H9 (cell line): ENCODE measurements at regions not wholly inside any gene's neighbourhood (a gene's known extent, or its start where the extent isn't known, plus 50 kb on each side); places are given as distances from the start of the nearest gene placed in this dataset.

Source experiments
- DNase-seq: peaks from one replicate; pipeline ENCODE4 v3.0.0-alpha.2; 2017
- H2AFZ ChIP-seq: one replicate; pipeline ENCODE4 v1.6.1; 2013; ENCODE audit warnings: mild to moderate bottlenecking, low read length, control low read depth, moderate library complexity
- H2AK5ac ChIP-seq: 2 replicates; pipeline ENCODE4 v1.6.1; 2013; ENCODE audit warnings: low read length, control low read depth, mixed read lengths; ENCODE audit not compliant: insufficient read length
- H2BK120ac ChIP-seq: one replicate; pipeline ENCODE4 v1.6.1; 2013; ENCODE audit warnings: low read depth, mild to moderate bottlenecking, low read length, control low read depth, inconsistent platforms; ENCODE audit not compliant: poor library complexity, severe bottlenecking
- H2BK12ac ChIP-seq: 2 replicates; pipeline ENCODE4 v1.6.1; 2013; ENCODE audit warnings: low read length, control low read depth, mixed read lengths, low read depth; ENCODE audit not compliant: insufficient read length
- H2BK15ac ChIP-seq: 2 replicates; pipeline ENCODE4 v1.6.1; 2013; ENCODE audit warnings: low read depth, low read length, control low read depth
- H2BK20ac ChIP-seq: one replicate; pipeline ENCODE4 v1.6.1; 2013; ENCODE audit warnings: low read depth, mild to moderate bottlenecking, low read length, control low read depth, inconsistent platforms; ENCODE audit not compliant: poor library complexity, severe bottlenecking
- H2BK5ac ChIP-seq: 2 replicates; pipeline ENCODE4 v1.6.1; 2013; ENCODE audit warnings: low read length, control low read depth, mixed read lengths; ENCODE audit not compliant: insufficient read length
- H3K14ac ChIP-seq: 2 replicates; pipeline ENCODE4 v1.6.1; 2013; ENCODE audit warnings: low read length, control low read depth; ENCODE audit not compliant: insufficient read depth
- H3K18ac ChIP-seq: 2 replicates; pipeline ENCODE4 v1.6.1; 2013; ENCODE audit warnings: low read depth, mild to moderate bottlenecking, mixed read lengths, low read length, control low read depth; ENCODE audit not compliant: insufficient read length
- H3K23ac ChIP-seq: 2 replicates; pipeline ENCODE4 v1.6.1; 2013; ENCODE audit warnings: low read length, control low read depth, mixed read lengths, low read depth; ENCODE audit not compliant: insufficient read length
- H3K23me2 ChIP-seq: 2 replicates; pipeline ENCODE4 v1.6.1; 2013; ENCODE audit warnings: low read depth, mild to moderate bottlenecking, mixed read lengths, low read length, control low read depth; ENCODE audit not compliant: insufficient read length, poor library complexity, severe bottlenecking
- H3K27ac ChIP-seq: 2 replicates; pipeline ENCODE4 v1.5.1; 2013; ENCODE audit warnings: low read length, control low read depth, mixed read lengths, low read depth; ENCODE audit not compliant: insufficient read length
- H3K27me3 ChIP-seq: 2 replicates; pipeline ENCODE4 v1.6.1; 2013; ENCODE audit warnings: low read length, control low read depth, inconsistent platforms; ENCODE audit not compliant: insufficient read depth
- H3K4ac ChIP-seq: 2 replicates; pipeline ENCODE4 v1.6.1; 2013; ENCODE audit warnings: low read depth, mild to moderate bottlenecking, control low read depth, inconsistent platforms, low read length, moderate library complexity
- H3K4me1 ChIP-seq: 2 replicates; pipeline ENCODE4 v1.6.1; 2013; ENCODE audit warnings: low read length, control low read depth, inconsistent platforms; ENCODE audit not compliant: insufficient read depth
- H3K4me2 ChIP-seq: 2 replicates; pipeline ENCODE4 v1.6.1; 2013; ENCODE audit warnings: low read length, control low read depth, mixed read lengths; ENCODE audit not compliant: insufficient read length, insufficient read depth
- H3K56ac ChIP-seq: 2 replicates; pipeline ENCODE4 v1.6.1; 2013; ENCODE audit warnings: low read depth, mild to moderate bottlenecking, mixed read lengths, low read length, control low read depth; ENCODE audit not compliant: insufficient read length
- H3K79me1 ChIP-seq: 2 replicates; pipeline ENCODE4 v1.6.1; 2013; ENCODE audit warnings: low read depth, mild to moderate bottlenecking, moderate library complexity, low read length, control low read depth, inconsistent platforms; ENCODE audit not compliant: insufficient read depth, poor library complexity, severe bottlenecking
- H3K79me2 ChIP-seq: 2 replicates; pipeline ENCODE4 v1.6.1; 2013; ENCODE audit warnings: low read length, control low read depth, inconsistent platforms; ENCODE audit not compliant: insufficient read depth
- H3K9ac ChIP-seq: 2 replicates; pipeline ENCODE4 v1.6.1; 2013; ENCODE audit warnings: low read length, control low read depth, mixed read lengths; ENCODE audit not compliant: insufficient read length; ENCODE audit errors: extremely low read depth
- H3K9me3 ChIP-seq: one replicate; pipeline ENCODE4 v1.6.1; 2013; ENCODE audit warnings: low read depth, low read length, inconsistent platforms; ENCODE audit not compliant: control insufficient read depth
- H3T11ph ChIP-seq: one replicate; pipeline ENCODE4 v1.6.1; 2013; ENCODE audit warnings: mild to moderate bottlenecking, low read length, control low read depth, inconsistent platforms
- H4K20me1 ChIP-seq: one replicate; pipeline ENCODE4 v1.6.1; 2013; ENCODE audit not compliant: control insufficient read depth, insufficient read length, insufficient read depth
- H4K5ac ChIP-seq: 2 replicates; pipeline ENCODE4 v1.6.1; 2013; ENCODE audit warnings: low read depth, mild to moderate bottlenecking, mixed read lengths, low read length, control low read depth; ENCODE audit not compliant: insufficient read length
- H4K8ac ChIP-seq: replicated peaks from 2 replicates; pipeline ENCODE4 v1.6.1; 2013; ENCODE audit warnings: low read length, control low read depth, mixed read lengths, low read depth; ENCODE audit not compliant: insufficient read length
- H4K91ac ChIP-seq: 2 replicates; pipeline ENCODE4 v1.6.1; 2013; ENCODE audit warnings: low read depth, mild to moderate bottlenecking, moderate library complexity, mixed read lengths, low read length, control low read depth; ENCODE audit not compliant: insufficient read length
- H3K27ac Mint-ChIP-seq, 3 experiments: 2 replicates in 2 of 3; 3 replicates in 1 of 3; pipeline ENCODE4 v1.8.0; 2020 to 2021; ENCODE audit warnings: mixed read lengths in 3 of 3, mild to moderate bottlenecking in 1 of 3, moderate library complexity in 1 of 3
- H3K27me3 Mint-ChIP-seq: 2 replicates; pipeline ENCODE4 v1.8.0; 2021; ENCODE audit warnings: low read depth, mild to moderate bottlenecking, moderate library complexity, mixed read lengths
- H3K36me3 Mint-ChIP-seq, 3 experiments: 2 replicates in 2 of 3; 3 replicates in 1 of 3; pipeline ENCODE4 v1.8.0; 2020 to 2021; ENCODE audit warnings: low read depth in 3 of 3, mixed read lengths in 3 of 3; ENCODE audit not compliant: insufficient read depth in 1 of 3
- H3K4me1 Mint-ChIP-seq, 2 experiments: 2 replicates each; pipeline ENCODE4 v1.8.0; 2020; ENCODE audit warnings: mixed read lengths in 2 of 2
- H3K4me3 Mint-ChIP-seq, 2 experiments: 2 replicates in 1 of 2; 3 replicates in 1 of 2; pipeline ENCODE4 v1.8.0; 2020 to 2021; ENCODE audit warnings: mild to moderate bottlenecking in 2 of 2, mixed read lengths in 2 of 2, moderate library complexity in 1 of 2
- H3K9me3 Mint-ChIP-seq, 2 experiments: 2 replicates in 1 of 2; 3 replicates in 1 of 2; pipeline ENCODE4 v1.8.0; 2020; ENCODE audit warnings: mild to moderate bottlenecking in 2 of 2, mixed read lengths in 2 of 2, moderate library complexity in 1 of 2
- WGBS: extraction: QIAGEN DNeasy Blood & Tissue Kit; methylation state at CpG from one replicate; pipeline ENCODE4 v1.1.7; 2013; ENCODE audit warnings: missing lambda C conversion rate, low lambda C conversion rate, mixed read lengths; ENCODE audit not compliant: insufficient read length; ENCODE audit errors: extremely low coverage; 5-methylcytosine and 5-hydroxymethylcytosine counted together
- TF ChIP-seq, protein P1 (sequence below): fragments of 200-600 bp; sonication (generic); conservative IDR thresholded peaks from 3 replicates; pipeline ENCODE4 v1.8.0; 2021; ENCODE audit warnings: antibody characterized with exemption, mild to moderate bottlenecking

DNA sequence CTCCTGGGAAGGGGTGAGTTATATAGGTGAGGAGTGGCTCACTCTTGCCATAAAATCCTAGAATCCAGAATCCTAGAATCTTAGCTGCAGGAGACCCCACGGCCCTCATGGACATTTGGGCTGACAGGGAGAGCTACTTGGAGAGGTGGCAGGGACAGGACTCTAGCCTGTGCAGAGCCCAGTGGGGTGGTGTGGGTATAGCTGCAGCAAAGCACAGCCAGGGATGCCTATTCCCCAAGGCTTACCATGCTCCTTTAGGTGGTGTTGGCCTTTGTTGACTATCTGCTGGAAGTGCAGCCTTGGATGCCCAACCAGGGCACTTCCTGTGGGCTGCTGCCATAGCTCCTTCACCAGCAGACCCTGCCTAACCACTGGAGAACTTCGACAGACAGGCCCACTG, 70.0 kb upstream of the PTPN3 start:
- Histone ChIP-seq H2AFZ (no peak overlapping the region), H3K4me1 (no peaks in the 10 kb centered on the region), H2AK5ac (no peak overlapping the region), H3K9me3 (no peaks in the 10 kb centered on the region), H2BK12ac (no peak overlapping the region), H4K91ac (no peak overlapping the region), H3K18ac (no peak overlapping the region), H3T11ph (no peak overlapping the region), H4K5ac (no peak overlapping the region), H2BK5ac (no peak overlapping the region), H3K56ac (no peak overlapping the region), H3K27me3 (no peaks in the 10 kb centered on the region), H3K4ac (no peak overlapping the region), H3K14ac (no peak overlapping the region; the same call in 1 of the 2 replicates), H3K23me2 (no peaks in the 10 kb centered on the region), H3K79me2 (no peaks in the 10 kb centered on the region), H2BK120ac (no peak overlapping the region), H3K4me2 (no peak overlapping the region), H3K27ac (no peak overlapping the region), H2BK20ac (no peak overlapping the region), H3K79me1 (no peaks in the 10 kb centered on the region), H3K23ac (no peak overlapping the region), H4K20me1 (no peaks in the 10 kb centered on the region), H3K9ac (no peak overlapping the region), H4K8ac (no peak overlapping the region), H2BK15ac (no peak overlapping the region)
- no peak overlapping the region for H3K4me3 Mint-ChIP-seq
- no peak overlapping the region for H3K27ac Mint-ChIP-seq
- H3K36me3 Mint-ChIP-seq = no peaks in the 10 kb centered on the region
- DNase-seq = no peak
- peaks cover 0 to 2% of the 10 kb centered on the region in 2 experiments; a peak in 3 of 5 replicates for H3K9me3 Mint-ChIP-seq
- H3K4me1 Mint-ChIP-seq = no peaks in the 10 kb centered on the region
- no peaks in the 10 kb centered on the region for H3K27me3 Mint-ChIP-seq
- no CpG with 5 or more reads among the region's 2 CpGs for WGBS
- TF ChIP-seq, protein P1, sequence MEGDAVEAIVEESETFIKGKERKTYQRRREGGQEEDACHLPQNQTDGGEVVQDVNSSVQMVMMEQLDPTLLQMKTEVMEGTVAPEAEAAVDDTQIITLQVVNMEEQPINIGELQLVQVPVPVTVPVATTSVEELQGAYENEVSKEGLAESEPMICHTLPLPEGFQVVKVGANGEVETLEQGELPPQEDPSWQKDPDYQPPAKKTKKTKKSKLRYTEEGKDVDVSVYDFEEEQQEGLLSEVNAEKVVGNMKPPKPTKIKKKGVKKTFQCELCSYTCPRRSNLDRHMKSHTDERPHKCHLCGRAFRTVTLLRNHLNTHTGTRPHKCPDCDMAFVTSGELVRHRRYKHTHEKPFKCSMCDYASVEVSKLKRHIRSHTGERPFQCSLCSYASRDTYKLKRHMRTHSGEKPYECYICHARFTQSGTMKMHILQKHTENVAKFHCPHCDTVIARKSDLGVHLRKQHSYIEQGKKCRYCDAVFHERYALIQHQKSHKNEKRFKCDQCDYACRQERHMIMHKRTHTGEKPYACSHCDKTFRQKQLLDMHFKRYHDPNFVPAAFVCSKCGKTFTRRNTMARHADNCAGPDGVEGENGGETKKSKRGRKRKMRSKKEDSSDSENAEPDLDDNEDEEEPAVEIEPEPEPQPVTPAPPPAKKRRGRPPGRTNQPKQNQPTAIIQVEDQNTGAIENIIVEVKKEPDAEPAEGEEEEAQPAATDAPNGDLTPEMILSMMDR = no peak
